ENCODE measurements at regions not wholly inside any gene's neighbourhood (a gene's known extent, or its start where the extent isn't known, plus 50 kb on each side); places are given as distances from the start of the nearest gene placed in this dataset.

DNA sequence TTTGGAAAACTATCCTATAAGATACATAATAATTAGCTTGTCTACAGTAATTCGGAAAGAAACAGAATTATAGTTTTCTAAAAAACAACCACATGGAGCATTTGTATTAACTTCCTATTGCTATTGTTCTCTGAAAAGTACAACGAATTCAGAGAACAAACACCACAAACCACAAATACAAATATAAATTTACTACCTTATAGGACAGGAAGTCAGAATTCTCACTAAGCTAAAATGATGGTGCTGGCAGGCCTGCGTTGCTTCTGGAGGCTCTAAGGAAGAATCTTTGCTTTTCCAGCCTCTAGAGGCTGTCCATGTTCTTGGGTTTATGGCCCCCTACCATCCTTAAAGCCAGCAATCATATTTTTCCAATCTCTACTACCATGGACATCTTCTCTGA is 173.6 kb upstream of the TCF21 start:
- no peak for DNase-seq
- no peak for TF ChIP-seq EP300 (IDR thresholded peaks at IDR 0.05)
- TF ChIP-seq POLR2AphosphoS5 (IDR thresholded peaks at IDR 0.05): no peak
- TF ChIP-seq, protein P1, sequence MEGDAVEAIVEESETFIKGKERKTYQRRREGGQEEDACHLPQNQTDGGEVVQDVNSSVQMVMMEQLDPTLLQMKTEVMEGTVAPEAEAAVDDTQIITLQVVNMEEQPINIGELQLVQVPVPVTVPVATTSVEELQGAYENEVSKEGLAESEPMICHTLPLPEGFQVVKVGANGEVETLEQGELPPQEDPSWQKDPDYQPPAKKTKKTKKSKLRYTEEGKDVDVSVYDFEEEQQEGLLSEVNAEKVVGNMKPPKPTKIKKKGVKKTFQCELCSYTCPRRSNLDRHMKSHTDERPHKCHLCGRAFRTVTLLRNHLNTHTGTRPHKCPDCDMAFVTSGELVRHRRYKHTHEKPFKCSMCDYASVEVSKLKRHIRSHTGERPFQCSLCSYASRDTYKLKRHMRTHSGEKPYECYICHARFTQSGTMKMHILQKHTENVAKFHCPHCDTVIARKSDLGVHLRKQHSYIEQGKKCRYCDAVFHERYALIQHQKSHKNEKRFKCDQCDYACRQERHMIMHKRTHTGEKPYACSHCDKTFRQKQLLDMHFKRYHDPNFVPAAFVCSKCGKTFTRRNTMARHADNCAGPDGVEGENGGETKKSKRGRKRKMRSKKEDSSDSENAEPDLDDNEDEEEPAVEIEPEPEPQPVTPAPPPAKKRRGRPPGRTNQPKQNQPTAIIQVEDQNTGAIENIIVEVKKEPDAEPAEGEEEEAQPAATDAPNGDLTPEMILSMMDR (IDR thresholded peaks at IDR 0.05): no peak
- no peak for TF ChIP-seq POLR2A (IDR thresholded peaks at IDR 0.05)
- H3K36me3 ChIP-seq: no peaks in the 10 kb centered on the region
- intact Hi-C loops (cut with DNase I): no loop called here
- no peaks in the 10 kb centered on the region for H3K9me3 ChIP-seq
- H3K4me1 ChIP-seq: no peaks in the 10 kb centered on the region
- no peak overlapping the region for H3K27ac ChIP-seq
- no peak overlapping the region for H3K4me3 ChIP-seq
- WGBS, 2 donors: 54 to 58% methylated on average over 3 of the region's 3 CpGs
- H3K27me3 ChIP-seq: no peaks in the 10 kb centered on the region

- Histone ChIP-seq H3K27me3 (no peaks in the 10 kb centered on the region), H3K27ac (no peak overlapping the region), H3K36me3 (no peaks in the 10 kb centered on the region), H3K9me3 (peaks cover 0 to 6% (median 0%) of the 10 kb centered on the region in 4 donors), H3K4me1 (no peaks in the 10 kb centered on the region), H3K4me3 (no peak overlapping the region)
- TF ChIP-seq EP300 (IDR thresholded peaks at IDR 0.05): no peak
- 83 to 85% methylated on average over 4 of the region's 4 CpGs for WGBS, 2 donors
- DNase-seq: no peak
- intact Hi-C loops (cut with DNase I): no loop called here
Measured at GRCh38 chr6:133724726-133725125, 164.2 kb upstream of the TCF21 start.

DNA sequence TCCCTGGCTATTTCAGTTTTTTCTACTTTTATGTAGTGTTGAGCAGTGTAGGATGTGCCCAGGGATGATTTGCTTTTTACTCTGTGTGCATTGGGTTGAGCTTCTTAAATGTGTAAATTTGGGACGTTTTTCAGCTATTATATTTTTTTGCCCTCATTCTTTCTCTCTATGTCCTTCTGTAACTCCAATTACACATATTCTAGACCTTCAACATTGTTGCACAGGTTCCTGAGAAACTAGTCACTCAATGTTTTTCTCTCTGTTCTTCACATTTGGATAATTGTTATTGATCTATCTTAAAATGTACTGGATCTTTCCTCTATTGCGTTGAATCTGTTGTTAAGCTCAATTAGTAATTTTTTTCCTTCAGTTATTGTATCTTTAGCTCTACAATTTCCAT is 162.7 kb upstream of the TCF21 start:
- Histone ChIP-seq H3K27me3 (no peaks in the 10 kb centered on the region), H3K9me3 (peaks cover 0 to 6% (median 0%) of the 10 kb centered on the region in 4 donors), H3K36me3 (no peaks in the 10 kb centered on the region), H3K4me1 (no peaks in the 10 kb centered on the region), H3K27ac (no peak overlapping the region), H3K4me3 (no peak overlapping the region)
- TF ChIP-seq, protein P1 (IDR thresholded peaks at IDR 0.05): no peak
- TF ChIP-seq EP300 (IDR thresholded peaks at IDR 0.05): no peak
- TF ChIP-seq POLR2A (IDR thresholded peaks at IDR 0.05): no peak
- no peak for TF ChIP-seq POLR2AphosphoS5 (IDR thresholded peaks at IDR 0.05)
- DNase-seq: no peak
- intact Hi-C loops (cut with DNase I): no loop called here
- 70 to 79% methylated on average over 2 of the region's 2 CpGs for WGBS, 2 donors

DNA sequence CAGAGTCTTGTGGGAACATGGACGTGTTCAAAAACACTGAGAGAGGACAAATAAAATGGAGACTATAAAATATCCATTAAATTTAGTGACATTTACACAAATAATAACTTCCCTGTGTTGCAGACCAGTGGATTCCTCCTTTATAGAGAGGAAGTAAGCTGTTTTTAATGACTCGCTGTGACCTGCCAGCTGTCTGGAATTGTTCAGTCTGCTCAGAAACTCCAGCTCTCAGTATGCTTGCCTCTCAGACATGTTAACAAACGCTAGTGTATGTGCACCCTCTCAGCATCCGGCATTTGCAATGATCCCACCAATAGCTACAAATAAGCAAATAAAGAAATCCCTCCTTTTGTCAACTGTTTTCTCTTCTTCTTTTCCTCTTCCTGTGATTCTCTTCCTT is 158.0 kb upstream of the TCF21 start:
- H3K4me3 ChIP-seq: no peak overlapping the region
- H3K4me1 ChIP-seq: no peaks in the 10 kb centered on the region
- peaks cover 0 to 12% (median 4%) of the 10 kb centered on the region in 4 donors for H3K9me3 ChIP-seq
- no peaks in the 10 kb centered on the region for H3K36me3 ChIP-seq
- no peak for DNase-seq
- intact Hi-C loops (cut with DNase I): no loop called here
- TF ChIP-seq EP300 (IDR thresholded peaks at IDR 0.05) (no peak), POLR2AphosphoS5 (IDR thresholded peaks at IDR 0.05) (no peak), POLR2A (IDR thresholded peaks at IDR 0.05) (no peak)
- TF ChIP-seq, protein P1 (IDR thresholded peaks at IDR 0.05): no peak
- H3K27me3 ChIP-seq: no peaks in the 10 kb centered on the region
- 45 to 47% methylated on average over 4 of the region's 4 CpGs for WGBS, 2 donors
- peak overlapping the region in 1 of 4 donors; percentile 15 for H3K27ac ChIP-seq

DNA sequence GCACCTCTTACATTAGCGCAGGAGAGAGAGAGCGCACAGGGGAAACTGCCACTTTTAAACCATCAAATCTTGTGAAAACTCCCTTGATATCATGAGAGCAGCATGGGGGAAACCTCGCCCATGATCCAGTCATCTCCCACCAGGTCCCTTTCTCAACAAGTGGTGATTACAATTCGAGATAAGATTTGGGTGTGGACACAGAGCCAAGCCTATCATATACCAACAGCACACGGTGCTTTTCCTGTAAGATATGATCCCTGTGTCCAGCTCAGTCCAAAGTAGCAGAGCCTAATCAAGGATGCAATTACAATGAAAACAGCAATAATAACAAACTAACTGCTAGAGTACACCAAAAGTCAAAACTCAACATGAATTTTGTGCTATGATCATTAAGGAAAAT is 148.7 kb upstream of the TCF21 start:
- H3K4me3 ChIP-seq: no peak overlapping the region
- no peaks in the 10 kb centered on the region for H3K36me3 ChIP-seq
- DNase-seq: no peak
- 50 to 76% methylated on average over 5 of the region's 5 CpGs for WGBS, 2 donors
- no peaks in the 10 kb centered on the region for H3K9me3 ChIP-seq
- no peak overlapping the region for H3K27ac ChIP-seq
- intact Hi-C loops (cut with DNase I): no loop called here
- H3K27me3 ChIP-seq: no peaks in the 10 kb centered on the region
- H3K4me1 ChIP-seq: no peaks in the 10 kb centered on the region
- TF ChIP-seq, protein P1 (IDR thresholded peaks at IDR 0.05): no peak
- no peak for TF ChIP-seq POLR2A (IDR thresholded peaks at IDR 0.05)

Measured in sigmoid colon (tissue), 6 donors.